Chondrocyte (in vitro differentiated cells): ENCODE measurements at regions not wholly inside any gene's neighbourhood (a gene's known extent, or its start where the extent isn't known, plus 50 kb on each side); places are given as distances from the start of the nearest gene placed in this dataset.

Experiments used
- DNase-seq: peaks from one replicate; pipeline ENCODE4 v3.0.0; 2021; ENCODE audit warnings: mixed read lengths, low spot score
- H3K27ac Mint-ChIP-seq: one replicate; pipeline ENCODE4 v1.8.0; 2021; ENCODE audit warnings: mild to moderate bottlenecking, moderate library complexity, mixed read lengths; ENCODE audit not compliant: unreplicated experiment
- H3K27me3 Mint-ChIP-seq: 2 replicates; pipeline ENCODE4 v1.8.0; 2021; ENCODE audit warnings: low read depth, mixed read lengths
- H3K36me3 Mint-ChIP-seq: 2 replicates; pipeline ENCODE4 v1.8.0; 2021; ENCODE audit warnings: low read depth, mixed read lengths
- H3K4me1 Mint-ChIP-seq: 2 replicates; pipeline ENCODE4 v1.8.0; 2021; ENCODE audit warnings: low read depth, mild to moderate bottlenecking, mixed read lengths
- H3K4me3 Mint-ChIP-seq: one replicate; pipeline ENCODE4 v1.8.0; 2021; ENCODE audit warnings: mild to moderate bottlenecking, moderate library complexity, mixed read lengths; ENCODE audit not compliant: unreplicated experiment
- H3K9me3 Mint-ChIP-seq: 2 replicates; pipeline ENCODE4 v1.8.0; 2021; ENCODE audit warnings: low read depth, mixed read lengths
- CTCF ChIP-seq: fragments of 200-600 bp; sonication (generic); IDR thresholded peaks from 2 replicates; pipeline ENCODE4 v1.5.0; 2021; ENCODE audit warnings: antibody characterized with exemption, mild to moderate bottlenecking, moderate library complexity

- peaks cover 18% of the 10 kb centered on the region for H3K9me3 Mint-ChIP-seq
Observed at GRCh38 chr14:25537846-25538455, 488.0 kb upstream of the STXBP6 start.

GRCh38 chr14:25526290-25526689 lies 476.3 kb upstream of the STXBP6 start:
- no peak for DNase-seq
- Mint-ChIP-seq H3K9me3 (no peaks in the 10 kb centered on the region), H3K27ac (no peak overlapping the region), H3K36me3 (no peaks in the 10 kb centered on the region), H3K4me3 (no peak overlapping the region), H3K4me1 (no peaks in the 10 kb centered on the region), H3K27me3 (no peaks in the 10 kb centered on the region)
- TF ChIP-seq CTCF: no peak

More at GRCh38 chr14:25537846-25538455, 488.0 kb upstream of the STXBP6 start:
- TF ChIP-seq CTCF: peak; percentile 40
- Mint-ChIP-seq H3K36me3 (no peaks in the 10 kb centered on the region), H3K27ac (no peak overlapping the region), H3K4me1 (no peaks in the 10 kb centered on the region), H3K27me3 (no peaks in the 10 kb centered on the region), H3K4me3 (no peak overlapping the region)
- DNase-seq: no peak

GRCh38 chr14:25522926-25523325 lies 473.0 kb upstream of the STXBP6 start:
- Mint-ChIP-seq H3K4me1 (no peaks in the 10 kb centered on the region), H3K9me3 (no peaks in the 10 kb centered on the region), H3K27ac (no peak overlapping the region), H3K4me3 (no peak overlapping the region), H3K27me3 (no peaks in the 10 kb centered on the region), H3K36me3 (no peaks in the 10 kb centered on the region)
- no peak for DNase-seq
- TF ChIP-seq CTCF: no peak

GRCh38 chr14:25522116-25522515 lies 472.2 kb upstream of the STXBP6 start:
- no peak for DNase-seq
- no peak overlapping the region for H3K4me3 Mint-ChIP-seq
- no peaks in the 10 kb centered on the region for H3K4me1 Mint-ChIP-seq
- no peaks in the 10 kb centered on the region for H3K27me3 Mint-ChIP-seq
- H3K27ac Mint-ChIP-seq: no peak overlapping the region
- TF ChIP-seq CTCF: no peak
- no peaks in the 10 kb centered on the region for H3K36me3 Mint-ChIP-seq
- H3K9me3 Mint-ChIP-seq: no peaks in the 10 kb centered on the region

- Mint-ChIP-seq H3K36me3 (no peaks in the 10 kb centered on the region), H3K4me3 (no peak overlapping the region), H3K27ac (no peak overlapping the region), H3K27me3 (no peaks in the 10 kb centered on the region), H3K9me3 (no peaks in the 10 kb centered on the region), H3K4me1 (no peaks in the 10 kb centered on the region)
- no peak for TF ChIP-seq CTCF
- DNase-seq: no peak
Observed at GRCh38 chr14:25521616-25522015, 471.7 kb upstream of the STXBP6 start.
